MCF 10A (cell line): ENCODE measurements at regions not wholly inside any gene's neighbourhood (a gene's known extent, or its start where the extent isn't known, plus 50 kb on each side); places are given as distances from the start of the nearest gene placed in this dataset.
A peak's percentile ranks its signal among the peaks of the same experiment; 100 is the strongest.

Experiments used
- BruUV-seq: library from RNA; stranded (reverse); fragments of 400-500 nt; replicated peaks from 2 replicates; lab custom pipeline; 2021; lab: Mats Ljungman, UMichigan
- CTCF ChIA-PET: fragments of 300-600 bp; sonication (Branson Sonifier 250); formaldehyde crosslinking; extraction: SDS; loops from one replicate; lab custom pipeline; 2021; ENCODE audit warnings: antibody characterized with exemption, inconsistent platforms; lab: Yijun Ruan, JAX
- POLR2A ChIA-PET: fragments of 300-600, 350-650 bp; sonication (Branson Sonifier 250); formaldehyde crosslinking; extraction: SDS; loops from one replicate; lab custom pipeline; 2020; ENCODE audit warnings: antibody characterized with exemption, inconsistent platforms; lab: Yijun Ruan, JAX
- DNase-seq: peaks from one replicate; pipeline ENCODE4 v3.0.0-alpha.2; 2018; ENCODE audit not compliant: unreplicated experiment
- H3K27ac Mint-ChIP-seq: one replicate; pipeline ENCODE4 v1.8.0; 2022; ENCODE audit warnings: mild to moderate bottlenecking, low read depth, mixed read lengths; ENCODE audit not compliant: unreplicated experiment
- H3K27me3 Mint-ChIP-seq: one replicate; pipeline ENCODE4 v1.8.0; 2022; ENCODE audit warnings: mixed read lengths; ENCODE audit not compliant: insufficient read depth, unreplicated experiment
- H3K36me3 Mint-ChIP-seq: one replicate; pipeline ENCODE4 v1.8.0; 2022; ENCODE audit warnings: mild to moderate bottlenecking, moderate library complexity, mixed read lengths; ENCODE audit not compliant: insufficient read depth, unreplicated experiment
- H3K4me1 Mint-ChIP-seq: one replicate; pipeline ENCODE4 v1.8.0; 2022; ENCODE audit warnings: mixed read lengths; ENCODE audit not compliant: insufficient read depth, unreplicated experiment
- H3K4me3 Mint-ChIP-seq: one replicate; pipeline ENCODE4 v1.8.0; 2022; ENCODE audit warnings: mild to moderate bottlenecking, moderate library complexity, mixed read lengths; ENCODE audit not compliant: unreplicated experiment
- H3K9me3 Mint-ChIP-seq: one replicate; pipeline ENCODE4 v1.8.0; 2022; ENCODE audit warnings: mixed read lengths; ENCODE audit not compliant: unreplicated experiment
- intact Hi-C: fragments of 100-400 bp; cut with micrococcal nuclease; formaldehyde crosslinking; loops from 2 replicates; pipeline ENCODE4 v1.14.1; 2022
- TF ChIP-seq, protein P1 (sequence below): fragments of 200-600 bp; IDR thresholded peaks from one replicate; pipeline ENCODE4 v1.8.0; 2022; ENCODE audit warnings: antibody characterized with exemption, mild to moderate bottlenecking; ENCODE audit not compliant: unreplicated experiment

DNA sequence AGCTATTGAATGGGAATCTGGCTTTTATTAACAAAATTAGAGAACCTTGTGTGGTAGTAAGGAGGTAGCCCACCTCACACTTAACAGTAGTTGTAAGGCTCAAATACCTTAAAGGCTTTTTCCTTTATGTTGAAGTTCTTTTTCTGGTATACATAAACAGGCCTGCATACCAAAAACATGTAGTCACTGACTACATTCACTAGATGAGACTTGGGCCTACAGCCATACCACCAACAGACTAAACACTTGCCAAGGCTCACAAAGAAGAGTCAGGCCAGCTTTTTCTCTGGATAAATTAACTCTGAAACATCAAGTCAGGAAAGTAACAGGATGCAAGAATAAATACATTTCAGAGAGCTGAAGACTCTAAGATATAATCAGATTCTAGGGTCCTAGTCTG, 78.6 kb upstream of the MPDZ start:
- DNase-seq: peak; percentile 24
- ChIA-PET CTCF (interaction anchor here (0.6 to 1.5 kb wide), 13 partner anchors 11 to 1071 kb away, joined by 3 to 5 read pairs (median 3); no protein-coding TSS in a partner anchor), POLR2A (no interaction called here)
- peaks cover 14% of the 10 kb centered on the region for H3K4me1 Mint-ChIP-seq
- no peaks in the 10 kb centered on the region for H3K27me3 Mint-ChIP-seq
- intact Hi-C loops: no loop called here
- H3K36me3 Mint-ChIP-seq: no peaks in the 10 kb centered on the region
- TF ChIP-seq, protein P1, sequence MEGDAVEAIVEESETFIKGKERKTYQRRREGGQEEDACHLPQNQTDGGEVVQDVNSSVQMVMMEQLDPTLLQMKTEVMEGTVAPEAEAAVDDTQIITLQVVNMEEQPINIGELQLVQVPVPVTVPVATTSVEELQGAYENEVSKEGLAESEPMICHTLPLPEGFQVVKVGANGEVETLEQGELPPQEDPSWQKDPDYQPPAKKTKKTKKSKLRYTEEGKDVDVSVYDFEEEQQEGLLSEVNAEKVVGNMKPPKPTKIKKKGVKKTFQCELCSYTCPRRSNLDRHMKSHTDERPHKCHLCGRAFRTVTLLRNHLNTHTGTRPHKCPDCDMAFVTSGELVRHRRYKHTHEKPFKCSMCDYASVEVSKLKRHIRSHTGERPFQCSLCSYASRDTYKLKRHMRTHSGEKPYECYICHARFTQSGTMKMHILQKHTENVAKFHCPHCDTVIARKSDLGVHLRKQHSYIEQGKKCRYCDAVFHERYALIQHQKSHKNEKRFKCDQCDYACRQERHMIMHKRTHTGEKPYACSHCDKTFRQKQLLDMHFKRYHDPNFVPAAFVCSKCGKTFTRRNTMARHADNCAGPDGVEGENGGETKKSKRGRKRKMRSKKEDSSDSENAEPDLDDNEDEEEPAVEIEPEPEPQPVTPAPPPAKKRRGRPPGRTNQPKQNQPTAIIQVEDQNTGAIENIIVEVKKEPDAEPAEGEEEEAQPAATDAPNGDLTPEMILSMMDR: no peak
- no peak overlapping the region for H3K4me3 Mint-ChIP-seq
- no peaks in the 10 kb centered on the region for H3K9me3 Mint-ChIP-seq
- H3K27ac Mint-ChIP-seq: peak overlapping the region; percentile 49
- no TSS peak for BruUV-seq

GRCh38 chr9:13354733-13355132, 75.2 kb upstream of the MPDZ start:
- H3K4me1 Mint-ChIP-seq: peaks cover 14% of the 10 kb centered on the region
- ChIA-PET POLR2A (no interaction called here), CTCF (interaction anchor here (0.9 kb wide), 1 partner anchor 1074 kb away, joined by 6 read pairs; no protein-coding TSS in a partner anchor)
- intact Hi-C loops: loop anchor here (5.0 kb wide), 3 partner anchors 73 to 998 kb away; no protein-coding TSS in a partner anchor
- no peak overlapping the region for H3K27ac Mint-ChIP-seq
- H3K4me3 Mint-ChIP-seq: no peak overlapping the region
- peak; percentile 17 for DNase-seq
- no peaks in the 10 kb centered on the region for H3K9me3 Mint-ChIP-seq
- no TSS peak for BruUV-seq
- TF ChIP-seq, protein P1: no peak
- H3K36me3 Mint-ChIP-seq: no peaks in the 10 kb centered on the region
- no peaks in the 10 kb centered on the region for H3K27me3 Mint-ChIP-seq

GRCh38 chr9:13352451-13352979, 73.0 kb upstream of the MPDZ start:
- Mint-ChIP-seq H3K36me3 (no peaks in the 10 kb centered on the region), H3K27me3 (no peaks in the 10 kb centered on the region), H3K4me3 (no peak overlapping the region), H3K9me3 (no peaks in the 10 kb centered on the region), H3K27ac (no peak overlapping the region), H3K4me1 (peaks cover under 1% of the 10 kb centered on the region)
- intact Hi-C loops: loop anchor here (1.0 to 5.0 kb wide), 4 partner anchors 75 to 1077 kb away; no protein-coding TSS in a partner anchor
- ChIA-PET POLR2A (no interaction called here), CTCF (interaction anchor here (0.8 to 3.6 kb wide), 13 partner anchors 11 to 1082 kb away, joined by 3 to 30 read pairs (median 5); no protein-coding TSS in a partner anchor)
- no peak for DNase-seq
- no TSS peak for BruUV-seq
- TF ChIP-seq, protein P1: no peak

DNA sequence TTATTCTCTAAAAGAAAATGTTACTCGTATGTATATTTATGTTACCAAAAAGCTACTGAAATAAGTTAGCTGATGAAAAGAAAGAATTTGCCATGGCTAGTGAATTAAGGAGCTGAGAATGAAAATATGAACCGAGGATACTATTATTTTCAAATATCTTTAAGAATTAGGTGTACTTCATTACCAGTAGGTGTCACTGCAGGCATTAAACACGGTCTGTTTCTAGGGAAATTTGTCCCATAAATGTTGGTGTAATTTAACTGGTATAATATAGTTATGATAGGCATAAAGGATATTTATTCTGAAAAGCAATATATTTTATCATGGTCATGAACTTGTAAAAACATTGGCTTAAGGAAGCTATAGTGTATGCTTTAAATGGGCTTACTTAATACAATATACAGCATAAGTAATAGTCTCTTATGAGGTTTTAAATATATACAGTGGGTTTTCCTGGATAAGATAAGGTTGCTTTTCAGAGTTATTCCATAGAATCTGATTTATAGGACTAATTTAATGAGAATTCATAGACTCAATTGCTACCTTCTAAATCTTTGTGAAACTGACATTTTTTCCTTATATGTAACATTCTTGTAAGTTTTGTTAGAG, 72.4 kb upstream of the MPDZ start:
- BruUV-seq: no TSS peak
- no peaks in the 10 kb centered on the region for H3K9me3 Mint-ChIP-seq
- no peak overlapping the region for H3K4me3 Mint-ChIP-seq
- peak; percentile 61 for DNase-seq
- no peaks in the 10 kb centered on the region for H3K4me1 Mint-ChIP-seq
- intact Hi-C loops: loop anchor here (1.0 to 5.0 kb wide), 4 partner anchors 75 to 1077 kb away; no protein-coding TSS in a partner anchor
- TF ChIP-seq, protein P1: peak; percentile 45
- H3K27ac Mint-ChIP-seq: no peak overlapping the region
- H3K36me3 Mint-ChIP-seq: no peaks in the 10 kb centered on the region
- POLR2A ChIA-PET: no interaction called here
- CTCF ChIA-PET: interaction anchor here (0.5 to 3.6 kb wide), 29 partner anchors 12 to 1734 kb away, joined by 3 to 30 read pairs (median 3); no protein-coding TSS in a partner anchor
- no peaks in the 10 kb centered on the region for H3K27me3 Mint-ChIP-seq
